Spinal cord (tissue), 9 donors: ENCODE measurements at regions not wholly inside any gene's neighbourhood (a gene's known extent, or its start where the extent isn't known, plus 50 kb on each side); places are given as distances from the start of the nearest gene placed in this dataset.

ENCODE experiments used
- DNase-seq, 6 donors: peaks; one replicate each; pipeline versions ENCODE4 v3.0.0 to v3.0.0-alpha.2; 2013 to 2015; ENCODE audit warnings: low spot score in 6 of 6, low read depth in 4 of 6
- H3K27ac ChIP-seq: one replicate; pipeline ENCODE4 v1.5.1; 2013; ENCODE audit warnings: low read depth, low read length, control low read depth
- H3K27me3 ChIP-seq: one replicate; pipeline ENCODE4 v1.6.1; 2013; ENCODE audit warnings: low read length; ENCODE audit not compliant: control insufficient read depth, insufficient read depth
- H3K36me3 ChIP-seq: one replicate; pipeline ENCODE4 v1.6.1; 2013; ENCODE audit warnings: low read length; ENCODE audit not compliant: control insufficient read depth, insufficient read depth
- H3K4me1 ChIP-seq: one replicate; pipeline ENCODE4 v1.6.1; 2013; ENCODE audit warnings: low read length; ENCODE audit not compliant: control insufficient read depth, insufficient read depth
- H3K4me3 ChIP-seq: one replicate; pipeline ENCODE4 v1.5.1; 2013; ENCODE audit warnings: low read depth, low read length, control low read depth
- H3K9me3 ChIP-seq: one replicate; pipeline ENCODE4 v1.6.1; 2013; ENCODE audit warnings: low read length; ENCODE audit not compliant: control insufficient read depth, insufficient read depth
- WGBS: methylation state at CpG from one replicate; pipeline ENCODE4 v1.1.5; 2013; ENCODE audit warnings: missing lambda C conversion rate; ENCODE audit not compliant: insufficient coverage; 5-methylcytosine and 5-hydroxymethylcytosine counted together
- donor health status: healthy.

DNA sequence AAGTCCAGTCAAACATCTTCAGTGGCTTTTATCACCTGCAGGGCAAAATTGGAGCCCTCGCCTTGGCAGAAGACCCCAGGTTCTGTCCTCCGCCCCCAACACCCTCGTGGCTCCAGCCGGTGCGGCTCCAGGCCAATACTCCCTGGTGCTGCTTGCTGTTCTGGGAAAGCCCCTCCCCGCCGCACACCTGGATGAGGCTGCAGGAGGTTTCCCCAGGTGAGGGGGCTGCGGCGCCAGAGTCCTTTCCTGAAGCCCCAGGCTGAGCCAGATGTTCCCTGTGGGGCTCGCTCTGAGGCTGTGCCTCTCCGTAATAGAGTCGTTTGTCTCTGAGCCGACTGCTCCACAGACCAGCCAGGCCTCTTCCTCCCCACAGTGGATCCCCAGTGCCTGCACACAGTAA lies 375.4 kb upstream of the IRX1 start:
- no peak overlapping the region for H3K27ac ChIP-seq
- peaks cover 9% of the 10 kb centered on the region for H3K27me3 ChIP-seq
- H3K4me3 ChIP-seq: no peak overlapping the region
- no peaks in the 10 kb centered on the region for H3K36me3 ChIP-seq
- no peaks in the 10 kb centered on the region for H3K9me3 ChIP-seq
- no peak for DNase-seq
- 89% methylated on average over 13 of the region's 13 CpGs for WGBS
- H3K4me1 ChIP-seq: peaks cover under 1% of the 10 kb centered on the region

- no peak for DNase-seq
- H3K9me3 ChIP-seq: no peaks in the 10 kb centered on the region
- peaks cover 9% of the 10 kb centered on the region for H3K27me3 ChIP-seq
- H3K4me1 ChIP-seq: no peaks in the 10 kb centered on the region
- no peak overlapping the region for H3K27ac ChIP-seq
- WGBS: 93% methylated on average over 18 of the region's 20 CpGs
- H3K36me3 ChIP-seq: no peaks in the 10 kb centered on the region
- no peak overlapping the region for H3K4me3 ChIP-seq
Measured at GRCh38 chr5:3218916-3219650, 376.5 kb upstream of the IRX1 start.

DNA sequence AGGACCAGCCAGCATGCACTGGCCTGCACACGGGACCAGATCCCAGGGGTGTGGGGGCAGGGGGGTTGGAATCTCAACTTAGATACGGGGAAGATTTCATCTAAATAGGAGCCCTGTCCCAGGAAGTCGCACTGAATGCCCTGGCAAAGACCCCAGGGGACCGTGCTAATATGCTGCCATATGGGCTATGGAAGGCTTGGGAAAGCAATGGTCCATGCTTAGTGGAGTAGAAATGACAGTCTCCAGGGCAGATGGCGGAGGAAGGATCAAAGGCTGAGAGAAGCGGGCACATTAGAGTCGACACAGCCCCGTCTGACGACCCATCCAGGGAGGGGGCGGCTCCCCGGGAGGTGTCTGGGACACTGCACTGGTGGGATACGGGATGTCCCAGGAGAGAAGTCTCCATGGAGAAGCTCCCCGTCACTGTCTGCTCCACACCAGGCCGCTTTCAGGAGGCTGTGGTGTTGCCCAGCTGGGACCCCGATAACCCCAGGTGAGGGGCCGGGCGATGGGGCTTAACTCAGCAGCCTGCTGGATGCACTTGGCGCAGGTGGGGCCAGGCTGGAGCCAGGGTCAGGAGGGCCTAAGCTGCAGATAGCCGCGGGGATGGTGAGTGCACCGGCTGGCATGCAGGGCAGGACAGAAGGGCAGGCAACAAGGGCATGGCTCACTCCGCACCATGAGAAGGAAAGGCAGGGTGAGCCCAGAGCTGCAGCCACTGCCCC lies 377.7 kb upstream of the IRX1 start:
- no peak overlapping the region for H3K4me3 ChIP-seq
- H3K4me1 ChIP-seq: no peaks in the 10 kb centered on the region
- DNase-seq: peak in 1 of 6 donors; percentile 26
- H3K9me3 ChIP-seq: no peaks in the 10 kb centered on the region
- no peaks in the 10 kb centered on the region for H3K36me3 ChIP-seq
- H3K27me3 ChIP-seq: peaks cover 9% of the 10 kb centered on the region
- no peak overlapping the region for H3K27ac ChIP-seq
- 84% methylated on average over 22 of the region's 22 CpGs for WGBS

- H3K27ac ChIP-seq: no peak overlapping the region
- 79% methylated on average over 10 of the region's 10 CpGs for WGBS
- no peaks in the 10 kb centered on the region for H3K4me1 ChIP-seq
- DNase-seq: no peak
- peaks cover 11% of the 10 kb centered on the region for H3K27me3 ChIP-seq
- H3K4me3 ChIP-seq: no peak overlapping the region
- H3K36me3 ChIP-seq: no peaks in the 10 kb centered on the region
- H3K9me3 ChIP-seq: no peaks in the 10 kb centered on the region
Measured at GRCh38 chr5:3217114-3217513, 378.5 kb upstream of the IRX1 start.

- WGBS: 85% methylated on average over 2 of the region's 7 CpGs
- Histone ChIP-seq H3K4me3 (no peak overlapping the region), H3K9me3 (no peaks in the 10 kb centered on the region), H3K36me3 (no peaks in the 10 kb centered on the region), H3K4me1 (no peaks in the 10 kb centered on the region), H3K27ac (no peak overlapping the region), H3K27me3 (peaks cover 11% of the 10 kb centered on the region)
- no peak for DNase-seq
Measured at GRCh38 chr5:3216386-3216785, 379.2 kb upstream of the IRX1 start.

- no peaks in the 10 kb centered on the region for H3K9me3 ChIP-seq
- no peak overlapping the region for H3K4me3 ChIP-seq
- 86% methylated on average over 12 of the region's 12 CpGs for WGBS
- no peak for DNase-seq
- H3K4me1 ChIP-seq: no peaks in the 10 kb centered on the region
- H3K36me3 ChIP-seq: no peaks in the 10 kb centered on the region
- peaks cover 8% of the 10 kb centered on the region for H3K27me3 ChIP-seq
- no peak overlapping the region for H3K27ac ChIP-seq
Measured at GRCh38 chr5:3214838-3215374, 380.7 kb upstream of the IRX1 start.

GRCh38 chr5:3214396-3214795 lies 381.2 kb upstream of the IRX1 start:
- DNase-seq: no peak
- Histone ChIP-seq H3K4me1 (no peaks in the 10 kb centered on the region), H3K9me3 (no peaks in the 10 kb centered on the region), H3K27ac (no peak overlapping the region), H3K27me3 (peaks cover 7% of the 10 kb centered on the region), H3K4me3 (no peak overlapping the region), H3K36me3 (no peaks in the 10 kb centered on the region)
- 63% methylated on average over 5 of the region's 8 CpGs for WGBS

DNA sequence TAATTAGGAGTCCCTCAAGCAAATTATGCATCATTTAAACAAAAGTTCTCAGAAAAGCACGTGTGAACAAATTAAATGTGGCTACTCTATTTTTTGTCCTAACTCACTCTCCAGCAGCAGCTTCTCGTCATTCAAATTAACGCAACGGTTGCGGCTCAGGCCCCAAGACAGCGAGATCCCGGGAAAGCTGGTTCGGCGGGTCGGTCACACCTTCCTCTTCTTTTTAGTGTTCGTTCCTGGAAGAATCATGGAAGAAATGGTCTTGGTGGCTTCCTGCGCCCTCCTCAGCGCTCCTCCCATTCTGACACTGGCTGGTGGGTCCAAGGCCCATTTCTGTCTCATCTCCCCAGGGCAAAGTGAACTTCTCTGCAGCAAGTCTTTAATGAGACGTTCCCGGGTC lies 382.8 kb upstream of the IRX1 start:
- Histone ChIP-seq H3K4me3 (no peak overlapping the region), H3K27me3 (peaks cover 7% of the 10 kb centered on the region), H3K9me3 (no peaks in the 10 kb centered on the region), H3K4me1 (no peaks in the 10 kb centered on the region), H3K36me3 (no peaks in the 10 kb centered on the region), H3K27ac (no peak overlapping the region)
- no peak for DNase-seq
- WGBS: 95% methylated on average over 13 of the region's 15 CpGs

GRCh38 chr5:3210531-3210930 lies 385.1 kb upstream of the IRX1 start:
- Histone ChIP-seq H3K27ac (no peak overlapping the region), H3K27me3 (peaks cover 2% of the 10 kb centered on the region), H3K9me3 (no peaks in the 10 kb centered on the region), H3K4me1 (no peaks in the 10 kb centered on the region), H3K4me3 (no peak overlapping the region), H3K36me3 (no peaks in the 10 kb centered on the region)
- DNase-seq: no peak
- WGBS: 88% methylated on average over 8 of the region's 9 CpGs

DNA sequence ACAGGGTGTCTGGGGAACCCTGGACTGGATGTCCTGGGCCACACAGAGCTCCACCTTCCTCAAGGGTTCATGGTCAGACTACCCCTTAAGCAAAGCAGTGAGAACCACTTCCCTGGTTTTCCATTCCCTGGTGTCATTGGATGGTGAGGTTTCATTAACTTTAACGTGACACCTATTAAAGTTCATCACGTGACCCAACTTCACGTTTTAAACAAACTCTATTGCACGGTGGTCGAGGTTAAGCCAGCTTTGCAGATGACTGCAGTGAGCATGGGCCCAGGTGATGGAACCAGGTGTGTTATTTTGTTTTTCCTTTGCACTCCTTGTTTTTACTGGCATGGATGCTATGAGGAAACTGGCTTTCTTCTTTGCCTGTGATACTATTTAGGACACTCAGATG lies 385.7 kb upstream of the IRX1 start:
- Histone ChIP-seq H3K4me3 (no peak overlapping the region), H3K36me3 (no peaks in the 10 kb centered on the region), H3K9me3 (no peaks in the 10 kb centered on the region), H3K27ac (no peak overlapping the region), H3K4me1 (no peaks in the 10 kb centered on the region), H3K27me3 (peaks cover 2% of the 10 kb centered on the region)
- DNase-seq: no peak
- whole genome bisulfite sequencing: 81% methylated on average over 5 of the region's 5 CpGs
